ENCODE measurements at regions not wholly inside any gene's neighbourhood (a gene's known extent, or its start where the extent isn't known, plus 50 kb on each side); places are given as distances from the start of the nearest gene placed in this dataset.

DNA sequence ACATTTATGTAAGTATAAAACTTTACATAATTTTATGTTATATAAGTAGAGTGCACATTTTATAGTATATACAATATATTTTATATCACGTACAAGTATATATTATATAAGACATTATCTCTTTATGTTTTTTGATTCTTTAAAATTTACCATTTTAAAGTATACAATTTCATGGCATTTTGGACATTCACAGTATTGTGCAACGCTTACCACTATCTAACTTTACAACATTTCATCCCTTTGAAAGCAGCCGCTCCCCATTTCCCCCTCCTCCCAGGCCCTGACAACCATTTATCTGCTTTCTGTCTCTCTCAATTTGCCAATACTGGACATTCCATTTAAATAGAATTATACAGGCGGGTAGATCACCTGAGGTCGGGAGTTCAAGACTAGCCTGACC is 512.5 kb downstream of the TSN start:
- H3K4me1 ChIP-seq (ENCODE audit: low read length) = no peaks in the 10 kb centered on the region
- TF ChIP-seq EZH2phosphoT487 (IDR thresholded peaks at IDR 0.05; ENCODE audit: low read depth) = no peak
- TF ChIP-seq CTCF (IDR thresholded peaks at IDR 0.05; ENCODE audit: low read depth, low read length) = no peak
- no peaks in the 10 kb centered on the region for H3K27me3 ChIP-seq (ENCODE audit: low read depth, low read length)
- no peak overlapping the region for H3K9ac ChIP-seq (ENCODE audit: low read length)
- H3K79me2 ChIP-seq (ENCODE audit: low read length) = no peaks in the 10 kb centered on the region
- H3K4me2 ChIP-seq (ENCODE audit: low read length) = no peak overlapping the region
- H2AFZ ChIP-seq (ENCODE audit: low read depth, low read length) = no peak overlapping the region
- H3K36me3 ChIP-seq (replicated peaks; ENCODE audit: low read depth, low read length) = no peaks in the 10 kb centered on the region
- H3K9me3 ChIP-seq (ENCODE audit: insufficient read depth, low read length) = no peaks in the 10 kb centered on the region
- H4K20me1 ChIP-seq (ENCODE audit: insufficient read depth, low read length) = no peaks in the 10 kb centered on the region
- H3K4me3 ChIP-seq (ENCODE audit: low read length) = no peak overlapping the region
- H3K27ac ChIP-seq (ENCODE audit: low read length) = no peak overlapping the region

GRCh38 chr2:122273785-122274419 is 518.5 kb downstream of the TSN start:
- Histone ChIP-seq H3K4me1 (ENCODE audit: low read length) (peaks cover 7% of the 10 kb centered on the region), H3K9me3 (ENCODE audit: insufficient read depth, low read length) (no peaks in the 10 kb centered on the region), H3K79me2 (ENCODE audit: low read length) (no peaks in the 10 kb centered on the region), H2AFZ (ENCODE audit: low read depth, low read length) (no peak overlapping the region), H3K27ac (ENCODE audit: low read length) (no peak overlapping the region), H3K27me3 (ENCODE audit: low read depth, low read length) (no peaks in the 10 kb centered on the region), H3K36me3 (replicated peaks; ENCODE audit: low read depth, low read length) (no peaks in the 10 kb centered on the region), H3K4me2 (ENCODE audit: low read length) (no peak overlapping the region), H4K20me1 (ENCODE audit: insufficient read depth, low read length) (no peaks in the 10 kb centered on the region), H3K9ac (ENCODE audit: low read length) (no peak overlapping the region), H3K4me3 (ENCODE audit: low read length) (no peak overlapping the region)
- no peak for TF ChIP-seq CTCF (IDR thresholded peaks at IDR 0.05; ENCODE audit: low read depth, low read length)
- TF ChIP-seq EZH2phosphoT487 (IDR thresholded peaks at IDR 0.05; ENCODE audit: low read depth) = no peak

GRCh38 chr2:122277956-122278355 is 522.5 kb downstream of the TSN start:
- Histone ChIP-seq H4K20me1 (ENCODE audit: insufficient read depth, low read length) (no peaks in the 10 kb centered on the region), H2AFZ (ENCODE audit: low read depth, low read length) (no peak overlapping the region), H3K79me2 (ENCODE audit: low read length) (no peaks in the 10 kb centered on the region), H3K27me3 (ENCODE audit: low read depth, low read length) (no peaks in the 10 kb centered on the region), H3K9ac (ENCODE audit: low read length) (no peak overlapping the region), H3K36me3 (replicated peaks; ENCODE audit: low read depth, low read length) (no peaks in the 10 kb centered on the region), H3K4me1 (ENCODE audit: low read length) (peaks cover 7% of the 10 kb centered on the region), H3K27ac (ENCODE audit: low read length) (no peak overlapping the region), H3K4me2 (ENCODE audit: low read length) (no peak overlapping the region), H3K9me3 (ENCODE audit: insufficient read depth, low read length) (no peaks in the 10 kb centered on the region), H3K4me3 (ENCODE audit: low read length) (no peak overlapping the region)
- no peak for TF ChIP-seq EZH2phosphoT487 (IDR thresholded peaks at IDR 0.05; ENCODE audit: low read depth)
- TF ChIP-seq CTCF (IDR thresholded peaks at IDR 0.05; ENCODE audit: low read depth, low read length) = no peak

GRCh38 chr2:122300758-122301157 is 545.3 kb downstream of the TSN start:
- Histone ChIP-seq H4K20me1 (ENCODE audit: insufficient read depth, low read length) (no peaks in the 10 kb centered on the region), H3K4me3 (ENCODE audit: low read length) (no peak overlapping the region), H3K79me2 (ENCODE audit: low read length) (no peaks in the 10 kb centered on the region), H3K9me3 (ENCODE audit: insufficient read depth, low read length) (0 out of 2 replicates have a peak, but pooled peaks cover 3% of the 10 kb centered on the region), H3K4me1 (ENCODE audit: low read length) (0 out of 2 replicates have a peak, but pooled peaks cover 6% of the 10 kb centered on the region), H2AFZ (ENCODE audit: low read depth, low read length) (peak overlapping the region; percentile 74), H3K9ac (ENCODE audit: low read length) (no peak overlapping the region), H3K4me2 (ENCODE audit: low read length) (peak overlapping the region; percentile 40), H3K27me3 (ENCODE audit: low read depth, low read length) (no peaks in the 10 kb centered on the region), H3K36me3 (replicated peaks; ENCODE audit: low read depth, low read length) (no peaks in the 10 kb centered on the region), H3K27ac (ENCODE audit: low read length) (no peak overlapping the region)
- peak; percentile 73 for TF ChIP-seq CTCF (IDR thresholded peaks at IDR 0.05; ENCODE audit: low read depth, low read length)
- TF ChIP-seq EZH2phosphoT487 (IDR thresholded peaks at IDR 0.05; ENCODE audit: low read depth) = no peak

Data from OCI-LY3 (cell line).